ENCODE measurements at regions not wholly inside any gene's neighbourhood (a gene's known extent, or its start where the extent isn't known, plus 50 kb on each side); places are given as distances from the start of the nearest gene placed in this dataset.

DNA sequence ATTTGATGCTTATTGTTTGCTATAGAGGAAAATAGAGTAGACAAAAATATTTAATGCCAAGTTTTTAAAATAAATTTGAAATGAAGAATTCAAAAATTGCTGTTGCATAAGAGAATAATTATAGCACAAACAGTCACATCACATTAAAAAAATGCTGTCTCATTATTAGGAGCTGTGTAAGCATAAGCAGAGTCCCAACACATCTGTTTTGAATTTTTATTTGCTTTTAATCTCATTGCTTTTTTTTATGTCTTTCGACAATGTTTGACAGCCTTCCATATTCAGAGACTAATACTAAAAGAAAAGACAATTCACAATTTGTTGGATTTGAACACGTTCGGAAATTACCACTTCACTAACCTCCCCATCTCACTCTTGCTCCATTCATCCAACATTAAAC is 143.5 kb downstream of the TFPI2 start:
- TF ChIP-seq, protein P1, sequence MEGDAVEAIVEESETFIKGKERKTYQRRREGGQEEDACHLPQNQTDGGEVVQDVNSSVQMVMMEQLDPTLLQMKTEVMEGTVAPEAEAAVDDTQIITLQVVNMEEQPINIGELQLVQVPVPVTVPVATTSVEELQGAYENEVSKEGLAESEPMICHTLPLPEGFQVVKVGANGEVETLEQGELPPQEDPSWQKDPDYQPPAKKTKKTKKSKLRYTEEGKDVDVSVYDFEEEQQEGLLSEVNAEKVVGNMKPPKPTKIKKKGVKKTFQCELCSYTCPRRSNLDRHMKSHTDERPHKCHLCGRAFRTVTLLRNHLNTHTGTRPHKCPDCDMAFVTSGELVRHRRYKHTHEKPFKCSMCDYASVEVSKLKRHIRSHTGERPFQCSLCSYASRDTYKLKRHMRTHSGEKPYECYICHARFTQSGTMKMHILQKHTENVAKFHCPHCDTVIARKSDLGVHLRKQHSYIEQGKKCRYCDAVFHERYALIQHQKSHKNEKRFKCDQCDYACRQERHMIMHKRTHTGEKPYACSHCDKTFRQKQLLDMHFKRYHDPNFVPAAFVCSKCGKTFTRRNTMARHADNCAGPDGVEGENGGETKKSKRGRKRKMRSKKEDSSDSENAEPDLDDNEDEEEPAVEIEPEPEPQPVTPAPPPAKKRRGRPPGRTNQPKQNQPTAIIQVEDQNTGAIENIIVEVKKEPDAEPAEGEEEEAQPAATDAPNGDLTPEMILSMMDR (IDR thresholded peaks at IDR 0.05), result no peak
- Histone ChIP-seq H3K4me1 (ENCODE audit: low read depth) (no peaks in the 10 kb centered on the region), H3K4me3 (no peak overlapping the region), H3K9me3 (no peaks in the 10 kb centered on the region), H3K36me3 (ENCODE audit: low read depth) (no peaks in the 10 kb centered on the region)
- no peak for DNase-seq
- intact Hi-C loops (cut with DNase I, micrococcal nuclease), result no loop called here
- no peak for ATAC-seq

GRCh38 chr7:93739424-93739823 is 151.1 kb downstream of the TFPI2 start:
- TF ChIP-seq, protein P1 (IDR thresholded peaks at IDR 0.05), result no peak
- Histone ChIP-seq H3K9me3 (no peaks in the 10 kb centered on the region), H3K4me3 (no peak overlapping the region), H3K4me1 (ENCODE audit: low read depth) (no peaks in the 10 kb centered on the region), H3K36me3 (ENCODE audit: low read depth) (no peaks in the 10 kb centered on the region)
- ATAC-seq, result no peak
- no peak for DNase-seq
- intact Hi-C loops (cut with DNase I, micrococcal nuclease), result no loop called here

GRCh38 chr7:93737953-93738352 is 152.6 kb downstream of the TFPI2 start:
- TF ChIP-seq, protein P1 (IDR thresholded peaks at IDR 0.05), result no peak
- DNase-seq, result no peak
- H3K4me1 ChIP-seq (ENCODE audit: low read depth), result no peaks in the 10 kb centered on the region
- intact Hi-C loops (cut with DNase I, micrococcal nuclease), result no loop called here
- H3K4me3 ChIP-seq, result no peak overlapping the region
- no peak for ATAC-seq
- H3K36me3 ChIP-seq (ENCODE audit: low read depth), result no peaks in the 10 kb centered on the region
- H3K9me3 ChIP-seq, result no peaks in the 10 kb centered on the region

GRCh38 chr7:93736668-93737369 is 153.7 kb downstream of the TFPI2 start:
- TF ChIP-seq, protein P1 (IDR thresholded peaks at IDR 0.05), result no peak
- intact Hi-C loops (cut with DNase I, micrococcal nuclease), result no loop called here

GRCh38 chr7:93728292-93728691 is 153.8 kb upstream of the CALCR start:
- Histone ChIP-seq H3K9me3 (no peaks in the 10 kb centered on the region), H3K4me1 (ENCODE audit: low read depth) (no peaks in the 10 kb centered on the region), H3K4me3 (no peak overlapping the region), H3K36me3 (ENCODE audit: low read depth) (no peaks in the 10 kb centered on the region)
- intact Hi-C loops (cut with DNase I, micrococcal nuclease), result no loop called here
- TF ChIP-seq, protein P1 (IDR thresholded peaks at IDR 0.05), result no peak
- no peak for ATAC-seq
- no peak for DNase-seq

More at GRCh38 chr7:93736668-93737369, 153.7 kb downstream of the TFPI2 start:
- no peaks in the 10 kb centered on the region for H3K36me3 ChIP-seq (ENCODE audit: low read depth)
- H3K4me3 ChIP-seq, result no peak overlapping the region
- no peaks in the 10 kb centered on the region for H3K9me3 ChIP-seq
- no peaks in the 10 kb centered on the region for H3K4me1 ChIP-seq (ENCODE audit: low read depth)
- ATAC-seq, result no peak
- no peak for DNase-seq

- no peaks in the 10 kb centered on the region for H3K36me3 ChIP-seq (ENCODE audit: low read depth)
- intact Hi-C loops (cut with DNase I, micrococcal nuclease), result no loop called here
- ATAC-seq (no peak), DNase-seq (no peak)
- no peak overlapping the region for H3K4me3 ChIP-seq
- H3K4me1 ChIP-seq (ENCODE audit: low read depth), result no peaks in the 10 kb centered on the region
- H3K9me3 ChIP-seq, result no peaks in the 10 kb centered on the region
- TF ChIP-seq, protein P1 (IDR thresholded peaks at IDR 0.05), result no peak
These were observed 151.4 kb upstream of the CALCR start for GRCh38 chr7:93725954-93726353.
